SK-N-SH treated with all-trans-retinoic acid at 6 μM for 48 hours (cell line): ENCODE measurements at regions not wholly inside any gene's neighbourhood (a gene's known extent, or its start where the extent isn't known, plus 50 kb on each side); places are given as distances from the start of the nearest gene placed in this dataset.

Source experiments
- CSDC2 ChIP-seq: fragments of 250-450 bp; sonication (Bioruptor Pico); IDR thresholded peaks from 2 replicates; pipeline ENCODE4 v1.5.0; 2020; ENCODE audit warnings: mild to moderate bottlenecking, moderate library complexity
- GLIS3 ChIP-seq: fragments of 250-450 bp; sonication (Bioruptor Pico); IDR thresholded peaks from 2 replicates; pipeline ENCODE4 v1.5.0; 2020; ENCODE audit warnings: mild to moderate bottlenecking, moderate library complexity
- PPARA ChIP-seq: fragments of 250-450 bp; sonication (Bioruptor Pico); IDR thresholded peaks from 2 replicates; pipeline ENCODE4 v1.5.0; 2020; ENCODE audit warnings: mild to moderate bottlenecking, borderline replicate concordance
- TCF4 ChIP-seq: fragments of 250-450 bp; sonication (Bioruptor Pico); IDR thresholded peaks from 2 replicates; pipeline ENCODE4 v1.8.0; 2021; ENCODE audit warnings: mild to moderate bottlenecking, moderate library complexity, borderline replicate concordance
- ZFP3 ChIP-seq: fragments of 250-450 bp; sonication (Bioruptor Pico); IDR thresholded peaks from 2 replicates; pipeline ENCODE4 v1.5.0; 2020; ENCODE audit warnings: mild to moderate bottlenecking, moderate library complexity
- ZFP30 ChIP-seq: fragments of 450-650 bp; formaldehyde crosslinking; IDR thresholded peaks from 2 replicates; pipeline ENCODE4 v1.5.0; 2022; ENCODE audit warnings: mild to moderate bottlenecking, moderate library complexity
- ZNF70 ChIP-seq: fragments of 450-650 bp; formaldehyde crosslinking; IDR thresholded peaks from 2 replicates; pipeline ENCODE4 v1.5.0; 2020; ENCODE audit warnings: mild to moderate bottlenecking, moderate library complexity
- TF ChIP-seq, protein P1 (sequence below): fragments of 250-450 bp; sonication (Bioruptor Pico); IDR thresholded peaks from 2 replicates; pipeline ENCODE4 v1.8.0; 2020; ENCODE audit warnings: mild to moderate bottlenecking, moderate library complexity, borderline replicate concordance
- TF ChIP-seq, protein P2 (sequence below): fragments of 250-450 bp; sonication (Bioruptor Pico); IDR thresholded peaks from 2 replicates; pipeline ENCODE4 v1.5.1; 2020; ENCODE audit warnings: low read depth, mild to moderate bottlenecking, moderate library complexity

GRCh38 chr1:5250336-5250735, 595.9 kb downstream of the AJAP1 start:
- TF ChIP-seq ZNF70 (CRISPR knock-in tag): no peak
- no peak for TF ChIP-seq PPARA (CRISPR knock-in tag)
- TF ChIP-seq GLIS3 (CRISPR knock-in tag): no peak
- TF ChIP-seq, protein P1, sequence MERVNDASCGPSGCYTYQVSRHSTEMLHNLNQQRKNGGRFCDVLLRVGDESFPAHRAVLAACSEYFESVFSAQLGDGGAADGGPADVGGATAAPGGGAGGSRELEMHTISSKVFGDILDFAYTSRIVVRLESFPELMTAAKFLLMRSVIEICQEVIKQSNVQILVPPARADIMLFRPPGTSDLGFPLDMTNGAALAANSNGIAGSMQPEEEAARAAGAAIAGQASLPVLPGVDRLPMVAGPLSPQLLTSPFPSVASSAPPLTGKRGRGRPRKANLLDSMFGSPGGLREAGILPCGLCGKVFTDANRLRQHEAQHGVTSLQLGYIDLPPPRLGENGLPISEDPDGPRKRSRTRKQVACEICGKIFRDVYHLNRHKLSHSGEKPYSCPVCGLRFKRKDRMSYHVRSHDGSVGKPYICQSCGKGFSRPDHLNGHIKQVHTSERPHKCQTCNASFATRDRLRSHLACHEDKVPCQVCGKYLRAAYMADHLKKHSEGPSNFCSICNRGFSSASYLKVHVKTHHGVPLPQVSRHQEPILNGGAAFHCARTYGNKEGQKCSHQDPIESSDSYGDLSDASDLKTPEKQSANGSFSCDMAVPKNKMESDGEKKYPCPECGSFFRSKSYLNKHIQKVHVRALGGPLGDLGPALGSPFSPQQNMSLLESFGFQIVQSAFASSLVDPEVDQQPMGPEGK: no peak
- TF ChIP-seq ZFP3 (CRISPR knock-in tag): no peak
- no peak for TF ChIP-seq CSDC2 (CRISPR knock-in tag)
- TF ChIP-seq, protein P2, sequence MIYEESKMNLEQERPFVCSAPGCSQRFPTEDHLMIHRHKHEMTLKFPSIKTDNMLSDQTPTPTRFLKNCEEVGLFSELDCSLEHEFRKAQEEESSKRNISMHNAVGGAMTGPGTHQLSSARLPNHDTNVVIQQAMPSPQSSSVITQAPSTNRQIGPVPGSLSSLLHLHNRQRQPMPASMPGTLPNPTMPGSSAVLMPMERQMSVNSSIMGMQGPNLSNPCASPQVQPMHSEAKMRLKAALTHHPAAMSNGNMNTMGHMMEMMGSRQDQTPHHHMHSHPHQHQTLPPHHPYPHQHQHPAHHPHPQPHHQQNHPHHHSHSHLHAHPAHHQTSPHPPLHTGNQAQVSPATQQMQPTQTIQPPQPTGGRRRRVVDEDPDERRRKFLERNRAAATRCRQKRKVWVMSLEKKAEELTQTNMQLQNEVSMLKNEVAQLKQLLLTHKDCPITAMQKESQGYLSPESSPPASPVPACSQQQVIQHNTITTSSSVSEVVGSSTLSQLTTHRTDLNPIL (CRISPR knock-in tag): no peak
- TF ChIP-seq ZFP30 (CRISPR knock-in tag): no peak
- no peak for TF ChIP-seq TCF4 (CRISPR knock-in tag)
